ENCODE measurements at regions not wholly inside any gene's neighbourhood (a gene's known extent, or its start where the extent isn't known, plus 50 kb on each side); places are given as distances from the start of the nearest gene placed in this dataset.

DNA sequence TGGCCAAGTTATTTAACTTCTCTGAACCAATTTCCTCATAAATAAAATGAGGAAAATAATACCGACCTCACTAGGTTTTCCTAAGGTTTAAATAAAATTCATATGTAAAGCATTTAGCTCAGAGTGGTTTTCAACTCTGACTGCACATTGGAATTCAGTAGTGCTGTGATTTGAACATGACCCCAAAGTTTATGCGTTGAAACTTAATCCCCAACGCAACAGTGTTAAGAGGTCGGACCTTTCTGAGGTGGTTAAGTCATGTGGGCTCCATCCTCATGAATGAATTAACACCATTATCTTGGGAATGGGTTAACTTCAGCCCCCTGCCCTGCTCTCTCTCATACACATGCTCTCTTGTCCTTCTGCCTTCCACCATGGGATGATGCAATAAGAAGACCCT, 322.2 kb downstream of the AASDHPPT start:
- no peak overlapping the region for H3K4me3 ChIP-seq (ENCODE audit: low read depth, low read length)
- no peak for DNase-seq (ENCODE audit: low read depth)
- TF ChIP-seq, protein P1, sequence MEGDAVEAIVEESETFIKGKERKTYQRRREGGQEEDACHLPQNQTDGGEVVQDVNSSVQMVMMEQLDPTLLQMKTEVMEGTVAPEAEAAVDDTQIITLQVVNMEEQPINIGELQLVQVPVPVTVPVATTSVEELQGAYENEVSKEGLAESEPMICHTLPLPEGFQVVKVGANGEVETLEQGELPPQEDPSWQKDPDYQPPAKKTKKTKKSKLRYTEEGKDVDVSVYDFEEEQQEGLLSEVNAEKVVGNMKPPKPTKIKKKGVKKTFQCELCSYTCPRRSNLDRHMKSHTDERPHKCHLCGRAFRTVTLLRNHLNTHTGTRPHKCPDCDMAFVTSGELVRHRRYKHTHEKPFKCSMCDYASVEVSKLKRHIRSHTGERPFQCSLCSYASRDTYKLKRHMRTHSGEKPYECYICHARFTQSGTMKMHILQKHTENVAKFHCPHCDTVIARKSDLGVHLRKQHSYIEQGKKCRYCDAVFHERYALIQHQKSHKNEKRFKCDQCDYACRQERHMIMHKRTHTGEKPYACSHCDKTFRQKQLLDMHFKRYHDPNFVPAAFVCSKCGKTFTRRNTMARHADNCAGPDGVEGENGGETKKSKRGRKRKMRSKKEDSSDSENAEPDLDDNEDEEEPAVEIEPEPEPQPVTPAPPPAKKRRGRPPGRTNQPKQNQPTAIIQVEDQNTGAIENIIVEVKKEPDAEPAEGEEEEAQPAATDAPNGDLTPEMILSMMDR (IDR thresholded peaks at IDR 0.05; ENCODE audit: insufficient read depth, low read length) = no peak

DNA sequence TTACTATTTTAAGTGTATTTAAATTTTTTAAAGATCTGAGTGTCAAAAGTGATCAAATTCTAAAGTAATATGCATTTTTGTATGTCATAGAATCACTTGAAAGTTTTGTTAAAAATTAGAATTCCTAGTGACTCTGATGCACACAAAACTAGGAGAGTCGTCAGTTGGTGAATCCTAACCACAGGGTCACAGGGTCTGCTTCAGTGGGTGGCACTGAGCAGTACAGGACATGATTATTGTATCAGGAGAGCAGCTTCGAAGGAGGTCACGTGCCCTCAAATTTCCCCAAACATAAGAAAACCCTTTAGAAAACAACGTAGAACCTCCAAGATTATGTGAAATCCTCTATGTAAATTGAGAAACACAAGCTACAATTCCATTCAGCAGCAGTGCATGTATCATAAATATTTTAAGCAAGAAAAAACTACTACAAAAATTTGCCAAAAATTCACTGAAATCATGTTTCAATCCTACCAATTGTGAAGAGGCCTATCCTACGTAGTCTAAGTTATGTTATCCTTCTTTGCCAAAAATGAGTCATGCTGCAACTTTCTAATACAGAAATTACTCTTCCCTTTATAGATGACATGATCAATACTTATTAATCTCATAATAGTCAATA, 323.6 kb downstream of the AASDHPPT start:
- TF ChIP-seq, protein P1 (IDR thresholded peaks at IDR 0.05; ENCODE audit: insufficient read depth, low read length) = no peak
- no peak overlapping the region for H3K4me3 ChIP-seq (ENCODE audit: low read depth, low read length)
- peak; percentile 48 for DNase-seq (ENCODE audit: low read depth)

DNA sequence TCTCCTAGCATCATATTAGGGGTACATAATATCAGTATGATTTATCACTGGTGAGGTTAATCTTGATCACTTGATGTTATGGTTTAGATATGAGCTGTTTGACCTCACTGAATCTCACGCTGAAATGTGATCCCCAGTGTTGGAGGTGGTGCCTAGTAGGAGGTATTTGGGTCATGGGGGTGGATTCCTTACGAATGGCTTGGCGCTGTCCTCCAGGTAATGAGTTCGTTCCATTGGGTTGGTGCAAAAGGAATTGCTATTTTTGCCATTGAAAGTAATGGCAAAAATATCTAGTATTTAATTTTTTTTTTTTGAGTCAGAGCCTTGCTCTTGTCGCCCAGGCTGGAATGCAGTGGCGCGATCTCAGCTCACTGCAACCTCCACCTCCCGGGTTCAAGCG, 326.3 kb downstream of the AASDHPPT start:
- DNase-seq (ENCODE audit: low read depth) = no peak
- TF ChIP-seq, protein P1 (IDR thresholded peaks at IDR 0.05; ENCODE audit: insufficient read depth, low read length) = no peak
- H3K4me3 ChIP-seq (ENCODE audit: low read depth, low read length) = no peak overlapping the region

DNA sequence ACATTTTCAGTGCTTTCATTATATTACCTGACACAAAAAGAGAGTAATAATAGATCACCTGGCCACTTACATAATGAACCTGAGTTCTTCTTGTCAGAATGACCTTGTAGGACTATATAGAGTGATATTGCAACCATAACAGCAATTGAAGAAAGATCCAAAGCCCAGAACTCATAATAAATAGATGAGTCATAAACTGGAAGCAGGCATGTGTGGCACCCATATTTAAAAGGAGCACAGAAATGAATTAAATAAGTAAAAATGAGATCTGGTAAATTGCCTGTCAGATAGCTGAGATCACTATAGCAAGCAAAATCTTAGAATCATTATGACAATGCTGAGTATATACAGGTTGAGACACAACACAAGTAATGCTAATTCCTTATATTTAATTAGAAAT, 331.8 kb downstream of the AASDHPPT start:
- H3K4me3 ChIP-seq (ENCODE audit: low read depth, low read length) = no peak overlapping the region
- TF ChIP-seq, protein P1 (IDR thresholded peaks at IDR 0.05; ENCODE audit: insufficient read depth, low read length) = no peak
- no peak for DNase-seq (ENCODE audit: low read depth)

DNA sequence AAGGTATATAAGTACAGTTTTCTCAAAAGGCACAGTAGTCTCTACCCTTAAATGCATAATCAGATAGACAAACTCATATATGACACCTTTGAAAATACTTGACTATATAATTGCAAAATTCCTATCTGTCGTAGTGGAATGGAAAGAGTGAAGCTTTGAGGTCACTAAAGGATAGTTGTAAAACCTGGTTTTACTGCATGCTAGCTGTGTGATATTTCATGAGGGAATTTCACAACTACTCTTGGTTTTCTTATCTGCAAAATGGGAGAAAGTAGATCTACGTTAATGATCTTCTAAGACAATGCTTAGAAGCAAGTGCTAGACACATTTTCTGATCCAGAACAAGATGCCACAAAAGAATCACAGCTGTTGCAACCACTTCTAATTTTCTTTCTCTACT, 332.2 kb downstream of the AASDHPPT start:
- no peak overlapping the region for H3K4me3 ChIP-seq (ENCODE audit: low read depth, low read length)
- TF ChIP-seq, protein P1 (IDR thresholded peaks at IDR 0.05; ENCODE audit: insufficient read depth, low read length) = no peak
- no peak for DNase-seq (ENCODE audit: low read depth)

DNA sequence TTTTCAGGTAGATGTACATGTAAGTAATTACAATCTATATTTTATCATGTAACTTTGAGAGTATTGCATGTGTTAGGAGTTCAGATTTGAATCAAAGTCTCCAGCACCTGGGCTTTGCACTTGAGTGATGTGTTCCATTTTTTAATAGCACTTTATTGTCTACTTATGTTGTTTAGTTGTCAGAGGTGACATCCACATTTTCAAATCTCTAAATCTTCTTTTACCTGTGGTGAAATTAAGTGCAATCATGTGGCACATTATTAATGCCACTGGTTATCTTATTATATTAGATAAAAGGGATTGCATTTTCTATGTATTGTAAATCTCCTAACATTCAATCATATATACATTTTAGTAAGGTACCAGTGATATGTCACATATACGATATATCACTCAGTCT, 333.4 kb downstream of the AASDHPPT start:
- TF ChIP-seq, protein P1 (IDR thresholded peaks at IDR 0.05; ENCODE audit: insufficient read depth, low read length) = no peak
- no peak for DNase-seq (ENCODE audit: low read depth)
- no peak overlapping the region for H3K4me3 ChIP-seq (ENCODE audit: low read depth, low read length)

DNA sequence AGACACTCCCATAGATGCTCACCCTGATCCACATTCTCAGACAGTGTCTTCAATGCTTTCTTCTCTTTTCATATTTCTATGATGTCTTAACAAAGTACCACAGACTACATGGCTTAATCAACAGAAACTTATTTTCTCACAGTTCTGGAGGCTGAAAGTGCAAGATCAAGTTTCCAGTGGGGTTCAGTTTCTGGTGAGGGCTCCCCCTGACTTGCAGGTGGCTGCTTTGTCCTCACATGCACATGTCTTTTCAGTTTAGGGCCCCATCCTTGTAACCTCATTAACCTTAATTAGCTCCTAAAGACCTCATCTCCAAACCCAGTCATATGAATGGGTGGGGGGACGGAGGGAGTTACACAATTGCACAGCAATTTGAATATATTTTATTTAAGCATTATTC, 335.8 kb downstream of the AASDHPPT start:
- no peak for DNase-seq (ENCODE audit: low read depth)
- no peak overlapping the region for H3K4me3 ChIP-seq (ENCODE audit: low read depth, low read length)
- TF ChIP-seq, protein P1 (IDR thresholded peaks at IDR 0.05; ENCODE audit: insufficient read depth, low read length) = no peak
